Right lobe of liver (tissue), 4 donors: ENCODE measurements at regions not wholly inside any gene's neighbourhood (a gene's known extent, or its start where the extent isn't known, plus 50 kb on each side); places are given as distances from the start of the nearest gene placed in this dataset.

Experiments
- CTCF ChIP-seq, 4 donors: fragments of 200-600 bp in 3 of 4; fragments of 450-650 bp in 1 of 4; IDR thresholded peaks; one replicate each; pipeline versions ENCODE4 v1.5.1 to v1.8.0; 2016 to 2022; ENCODE audit warnings: antibody characterized with exemption in 4 of 4, mild to moderate bottlenecking in 2 of 4
- POLR2A ChIP-seq: fragments of 450-650 bp; IDR thresholded peaks from one replicate; pipeline ENCODE4 v1.6.1; 2017; ENCODE audit warnings: antibody characterized with exemption, mild to moderate bottlenecking
- donor health status: DM: no; HTN: no; CAD: no.
- donor health status: DM: no; HTN: no; CAD: no.
- donor health status: DM: no; HTN: yes; CAD: no.

DNA sequence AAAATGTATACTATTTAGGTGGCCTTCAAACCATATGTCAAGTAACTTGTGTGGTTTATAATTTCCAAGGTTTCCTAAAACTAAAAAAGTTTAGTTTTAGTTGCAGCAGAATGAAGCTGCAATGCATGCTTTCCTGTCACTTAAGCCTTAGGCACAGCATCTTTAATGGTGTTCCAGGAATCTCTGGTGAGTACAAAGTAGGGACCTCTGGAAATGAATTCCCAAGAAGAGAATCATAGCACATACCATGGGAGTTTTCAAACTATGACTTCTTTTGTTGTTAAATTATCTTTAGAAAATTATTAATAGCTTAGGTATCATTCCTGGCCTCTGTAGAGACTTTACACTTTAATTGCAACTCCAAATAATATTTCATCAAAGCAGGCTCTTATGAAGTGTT lies 1005.9 kb upstream of the PABPC4L start:
- no peak for TF ChIP-seq POLR2A
- TF ChIP-seq CTCF (IDR thresholded peaks at IDR 0.05), result no peak
